H1 (cell line): ENCODE measurements at regions not wholly inside any gene's neighbourhood (a gene's known extent, or its start where the extent isn't known, plus 50 kb on each side); places are given as distances from the start of the nearest gene placed in this dataset.
A peak's percentile ranks its signal among the peaks of the same experiment; 100 is the strongest.

Source experiments
- CTCF ChIA-PET: fragments of 300-600 bp; sonication (Branson Sonifier 250); formaldehyde crosslinking; loops from one replicate; lab custom pipeline; 2021; ENCODE audit not compliant: partially characterized antibody; lab: Charles Lee
- POLR2A ChIA-PET: fragments of 300-600 bp; sonication (Branson Sonifier 250); formaldehyde crosslinking; loops from one replicate; lab custom pipeline; 2021; ENCODE audit warnings: inconsistent platforms; ENCODE audit not compliant: partially characterized antibody; lab: Charles Lee
- DNase-seq, 2 experiments: peaks; one replicate each; pipeline versions ENCODE4 v3.0.0 to v3.0.0-alpha.2; 2010 to 2022; ENCODE audit warnings: low spot score in 2 of 2, low read depth in 1 of 2, mixed read lengths in 1 of 2
- FAIRE-seq: peaks from 2 replicates; lab custom pipeline; 2011; peaks lifted over from hg19 to GRCh38; lab: Jason Lieb, UNC
- H2AFZ ChIP-seq: 2 replicates; pipeline ENCODE4 v1.8.1; 2012; ENCODE audit warnings: low read length, inconsistent platforms
- H2AK5ac ChIP-seq: 2 replicates; pipeline ENCODE4 v1.6.1; 2013; ENCODE audit warnings: low read depth, low read length
- H2BK120ac ChIP-seq: replicated peaks from 2 replicates; pipeline ENCODE3; 2013; ENCODE audit warnings: low read depth, low read length, inconsistent platforms
- H2BK12ac ChIP-seq: 2 replicates; pipeline ENCODE4 v1.6.1; 2013; ENCODE audit warnings: low read depth, low read length
- H2BK15ac ChIP-seq: 2 replicates; pipeline ENCODE4 v1.6.1; 2013; ENCODE audit warnings: low read length
- H2BK20ac ChIP-seq: 2 replicates; pipeline ENCODE4 v1.6.1; 2013; ENCODE audit warnings: low read length
- H2BK5ac ChIP-seq: 2 replicates; pipeline ENCODE4 v1.6.1; 2013; ENCODE audit warnings: low read depth, low read length
- H3K14ac ChIP-seq: 2 replicates; pipeline ENCODE4 v1.6.1; 2013; ENCODE audit warnings: inconsistent platforms; ENCODE audit not compliant: insufficient read length
- H3K18ac ChIP-seq: 2 replicates; pipeline ENCODE4 v1.6.1; 2013; ENCODE audit warnings: low read length; ENCODE audit errors: extremely low read depth
- H3K23ac ChIP-seq: 2 replicates; pipeline ENCODE4 v1.6.1; 2013; ENCODE audit warnings: inconsistent platforms; ENCODE audit not compliant: insufficient read length
- H3K23me2 ChIP-seq: 2 replicates; pipeline ENCODE4 v1.6.1; 2013; ENCODE audit warnings: low read depth, low read length
- H3K27ac ChIP-seq: 2 replicates; pipeline ENCODE4 v1.6.1; 2011; ENCODE audit warnings: low read depth, low read length, inconsistent platforms
- H3K27me3 ChIP-seq, 4 experiments: replicated peaks in 1 of 4; 1 replicate in 1 of 4; 2 replicates in 3 of 4; pipeline versions ENCODE4 v1.6.1 to v1.8.1; 2011 to 2013; ENCODE audit warnings: low read length in 3 of 4, mild to moderate bottlenecking in 3 of 4, inconsistent platforms in 2 of 4, mixed read lengths in 2 of 4, moderate library complexity in 1 of 4; ENCODE audit not compliant: control insufficient read depth in 3 of 4, insufficient read depth in 3 of 4; ENCODE audit errors: extremely low read depth in 1 of 4
- H3K36me3 ChIP-seq, 4 experiments: 2 replicates each; pipeline versions ENCODE4 v1.6.1 to v1.8.1; 2011 to 2013; ENCODE audit warnings: mild to moderate bottlenecking in 4 of 4, low read length in 3 of 4, moderate library complexity in 2 of 4, control low read depth in 1 of 4, inconsistent platforms in 1 of 4; ENCODE audit not compliant: insufficient read depth in 4 of 4, control insufficient read depth in 2 of 4
- H3K4ac ChIP-seq: replicated peaks from 2 replicates; pipeline ENCODE3; 2013; ENCODE audit warnings: low read length, low read depth, mixed read lengths, inconsistent platforms; ENCODE audit not compliant: insufficient read length
- H3K4me1 ChIP-seq, 4 experiments: replicated peaks in 1 of 4; 1 replicate in 1 of 4; 2 replicates in 3 of 4; pipeline versions ENCODE4 v1.6.1 to v1.8.1; 2011 to 2013; ENCODE audit warnings: low read length in 3 of 4, inconsistent platforms in 2 of 4, mixed read lengths in 1 of 4; ENCODE audit not compliant: insufficient read depth in 4 of 4, control insufficient read depth in 3 of 4
- H3K4me2 ChIP-seq, 2 experiments: 2 replicates each; pipeline versions ENCODE4 v1.6.1 to v1.8.1; 2011 to 2013; ENCODE audit warnings: low read depth in 2 of 2, low read length in 2 of 2, control low read depth in 1 of 2, inconsistent platforms in 1 of 2, mild to moderate bottlenecking in 1 of 2; ENCODE audit not compliant: insufficient read depth in 1 of 2
- H3K4me3 ChIP-seq, 4 experiments: fragments of 200-600, 300-600 bp in 1 of 4; sonication (generic), shearing (Covaris generic), sonication (Bioruptor Twin) in 1 of 4; 2 replicates each; pipeline versions ENCODE4 v1.5.1 to v1.8.1; 2011 to 2016; ENCODE audit warnings: low read length in 4 of 4, low read depth in 3 of 4, control low read depth in 2 of 4, inconsistent platforms in 2 of 4, mild to moderate bottlenecking in 2 of 4, mixed read lengths in 1 of 4, moderate library complexity in 1 of 4; ENCODE audit not compliant: insufficient read depth in 2 of 4; ENCODE audit errors: extremely low read depth in 1 of 4
- H3K56ac ChIP-seq: replicated peaks from 2 replicates; pipeline ENCODE3; 2013; ENCODE audit warnings: low read depth, mild to moderate bottlenecking, mixed read lengths, low read length, inconsistent platforms; ENCODE audit not compliant: insufficient read length
- H3K79me1 ChIP-seq: 2 replicates; pipeline ENCODE4 v1.6.1; 2013; ENCODE audit warnings: low read depth, low read length, control low read depth
- H3K79me2 ChIP-seq, 2 experiments: 2 replicates each; pipeline versions ENCODE4 v1.6.1 to v1.8.1; 2012 to 2013; ENCODE audit warnings: low read length in 2 of 2, mild to moderate bottlenecking in 2 of 2, inconsistent platforms in 1 of 2; ENCODE audit not compliant: insufficient read depth in 2 of 2, control insufficient read depth in 1 of 2
- H3K9ac ChIP-seq, 4 experiments: replicated peaks in 1 of 4; 1 replicate in 1 of 4; 2 replicates in 3 of 4; pipeline versions ENCODE4 v1.6.1 to v1.8.1; 2011 to 2013; ENCODE audit warnings: low read depth in 3 of 4, low read length in 3 of 4, control low read depth in 2 of 4, mild to moderate bottlenecking in 2 of 4, moderate library complexity in 2 of 4, inconsistent platforms in 1 of 4; ENCODE audit errors: extremely low read depth in 1 of 4
- H3K9me3 ChIP-seq, 2 experiments: 2 replicates each; pipeline versions ENCODE4 v1.6.1 to v1.8.1; 2012 to 2013; ENCODE audit warnings: mild to moderate bottlenecking in 2 of 2, moderate library complexity in 2 of 2, control low read depth in 1 of 2, inconsistent platforms in 1 of 2, low read depth in 1 of 2, low read length in 1 of 2, mixed read lengths in 1 of 2; ENCODE audit not compliant: insufficient read depth in 2 of 2
- H4K20me1 ChIP-seq, 2 experiments: replicated peaks in 1 of 2; 2 replicates each; pipeline versions ENCODE3 to v1.8.1; 2011 to 2013; ENCODE audit warnings: inconsistent platforms in 2 of 2, low read length in 2 of 2, mild to moderate bottlenecking in 1 of 2; ENCODE audit not compliant: insufficient read depth in 2 of 2, control insufficient read depth in 1 of 2
- H4K5ac ChIP-seq: 2 replicates; pipeline ENCODE4 v1.6.1; 2013; ENCODE audit warnings: low read length, low read depth, mixed read lengths, inconsistent platforms; ENCODE audit not compliant: insufficient read length
- H4K8ac ChIP-seq: 2 replicates; pipeline ENCODE4 v1.8.0; 2013; ENCODE audit warnings: mild to moderate bottlenecking, moderate library complexity, low read length, inconsistent platforms; ENCODE audit not compliant: insufficient read depth; ENCODE audit errors: extremely low read depth
- H4K91ac ChIP-seq: replicated peaks from 2 replicates; pipeline ENCODE3; 2013; ENCODE audit warnings: low read length, mixed read lengths, inconsistent platforms; ENCODE audit not compliant: insufficient read length
- BRCA1 ChIP-seq: IDR thresholded peaks from 2 replicates; pipeline ENCODE4 v1.6.1; 2012; ENCODE audit warnings: low read depth, low read length, improper control_type of control experiment
- EZH2 ChIP-seq: fragments of 200-600 bp; sonication (generic); IDR thresholded peaks from 2 replicates; pipeline ENCODE4 v1.7.1; 2012; ENCODE audit warnings: low read depth, mild to moderate bottlenecking, moderate library complexity, low read length, inconsistent platforms; ENCODE audit not compliant: severe bottlenecking
- MAFK ChIP-seq: IDR thresholded peaks from 2 replicates; pipeline ENCODE4 v1.6.1; 2012; ENCODE audit warnings: low read depth, mild to moderate bottlenecking, improper control_type of control experiment, low read length
- MAX ChIP-seq: IDR thresholded peaks from 2 replicates; pipeline ENCODE4 v1.6.1; 2012; ENCODE audit warnings: inconsistent platforms
- NANOG ChIP-seq: IDR thresholded peaks from 2 replicates; pipeline ENCODE4 v1.6.1; 2011; ENCODE audit warnings: low read length, low read depth, mild to moderate bottlenecking, inconsistent platforms; ENCODE audit not compliant: insufficient read depth, poor library complexity, severe bottlenecking
- NRF1 ChIP-seq: IDR thresholded peaks from 2 replicates; pipeline ENCODE4 v1.6.1; 2011; ENCODE audit warnings: mild to moderate bottlenecking, low read depth, low read length, improper control_type of control experiment
- RAD21 ChIP-seq, 2 experiments: IDR thresholded peaks in 1 of 2; conservative IDR thresholded peaks in 1 of 2; 2 replicates each; pipeline ENCODE4 v1.6.1; 2011; ENCODE audit warnings: low read depth in 2 of 2, low read length in 2 of 2, improper control_type of control experiment in 1 of 2, inconsistent platforms in 1 of 2, mild to moderate bottlenecking in 1 of 2, moderate library complexity in 1 of 2
- RBBP5 ChIP-seq: IDR thresholded peaks from 2 replicates; pipeline ENCODE4 v1.7.1; 2012; ENCODE audit warnings: low read depth, mild to moderate bottlenecking, inconsistent platforms, low read length, moderate library complexity, borderline replicate concordance
- SIRT6 ChIP-seq: IDR thresholded peaks from one replicate; pipeline ENCODE4 v1.7.1; 2012; ENCODE audit warnings: low read length, inconsistent platforms
- SIX5 ChIP-seq: IDR thresholded peaks from 2 replicates; pipeline ENCODE4 v1.6.1; 2011; ENCODE audit warnings: mild to moderate bottlenecking, low read depth, low read length
- SP1 ChIP-seq: IDR thresholded peaks from 2 replicates; pipeline ENCODE4 v1.6.1; 2011; ENCODE audit warnings: low read depth, low read length
- TCF12 ChIP-seq: IDR thresholded peaks from 2 replicates; pipeline ENCODE4 v1.6.1; 2011; ENCODE audit warnings: low read depth, mild to moderate bottlenecking, low read length
- TEAD4 ChIP-seq: IDR thresholded peaks from 2 replicates; pipeline ENCODE4 v1.6.1; 2012; ENCODE audit warnings: low read depth, low read length, inconsistent platforms, mixed read lengths
- WGBS, 2 experiments: shearing (Covaris generic) in 1 of 2; methylation state at CpG; one replicate each; pipeline versions ENCODE4 v1.1.6 to v1.1.7; 2013 to 2015; ENCODE audit warnings: low lambda C conversion rate in 2 of 2, mixed read lengths in 2 of 2, inconsistent platforms in 1 of 2, low coverage in 1 of 2, missing lambda C conversion rate in 1 of 2; ENCODE audit not compliant: insufficient replicate concordance in 2 of 2, insufficient coverage in 1 of 2, insufficient read length in 1 of 2; ENCODE audit errors: extremely low coverage in 1 of 2, missing lambda C conversion rate in 1 of 2; 5-methylcytosine and 5-hydroxymethylcytosine counted together

GRCh38 chr10:131641231-131641630 is 259.6 kb upstream of the PPP2R2D start:
- POLR2A ChIA-PET = no interaction called here
- Histone ChIP-seq H3K56ac (no peak overlapping the region), H3K4me3 (no peak overlapping the region), H2AK5ac (no peak overlapping the region), H3K27me3 (no peaks in the 10 kb centered on the region), H3K4me2 (no peak overlapping the region), H3K23ac (no peak overlapping the region), H3K79me1 (no peaks in the 10 kb centered on the region), H3K27ac (no peak overlapping the region), H2BK12ac (no peak overlapping the region), H2BK15ac (no peak overlapping the region), H2BK120ac (no peak overlapping the region), H2BK20ac (no peak overlapping the region), H3K79me2 (no peaks in the 10 kb centered on the region), H4K8ac (0 out of 2 replicates have a peak overlapping the region, but pooled peaks have one; percentile 45), H3K9me3 (peaks cover 0 to 5% of the 10 kb centered on the region in 2 experiments; a peak in 1 of 4 replicates), H3K18ac (no peak overlapping the region), H4K91ac (no peak overlapping the region), H4K5ac (no peak overlapping the region), H4K20me1 (no peaks in the 10 kb centered on the region), H3K23me2 (no peaks in the 10 kb centered on the region), H2BK5ac (no peak overlapping the region)
- 52% methylated on average over 4 of the region's 4 CpGs; no CpG with 5 or more reads in 1 of the 2 experiments for WGBS, 2 experiments
- DNase-seq (peak in 1 of 2 experiments; percentile 34), FAIRE-seq (no peak)
- CTCF ChIA-PET = interaction anchor here (1.2 kb wide), 2 partner anchors 61 to 145 kb away, joined by 3 read pairs; no protein-coding TSS in a partner anchor
- no peak for TF ChIP-seq RBBP5
- no peak for TF ChIP-seq SIRT6
- no peak for TF ChIP-seq TEAD4
- TF ChIP-seq EZH2 = no peak
- TF ChIP-seq SIX5 = no peak
- no peak for TF ChIP-seq MAFK
- no peak for TF ChIP-seq MAX
- no peak for TF ChIP-seq SP1
- TF ChIP-seq BRCA1 = no peak
- no peak for TF ChIP-seq TCF12
- no peak for TF ChIP-seq NRF1
- no peak for TF ChIP-seq RAD21 (IDR thresholded peaks at IDR 0.05 in 1 of 2, conservative IDR thresholded peaks at IDR 0.05 in 1 of 2; ENCODE audit: low read depth in 2 of 2, low read length in 2 of 2)
- TF ChIP-seq NANOG = no peak
- TF ChIP-seq, all 59 proteins: peak for 0
- H3K4ac ChIP-seq = no peak overlapping the region
- H2AFZ ChIP-seq = no peak overlapping the region
- no peak overlapping the region for H3K9ac ChIP-seq
- H3K4me1 ChIP-seq = peaks cover 0 to 4% (median 0%) of the 10 kb centered on the region in 4 experiments; a peak in 3 of 7 replicates
- no peak overlapping the region for H3K14ac ChIP-seq
- no peaks in the 10 kb centered on the region for H3K36me3 ChIP-seq
